ENCODE measurements at regions not wholly inside any gene's neighbourhood (a gene's known extent, or its start where the extent isn't known, plus 50 kb on each side); places are given as distances from the start of the nearest gene placed in this dataset.

- Histone ChIP-seq H3K9me3 (no peaks in the 10 kb centered on the region), H3K36me3 (no peaks in the 10 kb centered on the region), H3K27me3 (no peaks in the 10 kb centered on the region), H3K4me3 (no peak overlapping the region), H3K27ac (no peak overlapping the region), H3K4me1 (no peaks in the 10 kb centered on the region)
- TF ChIP-seq POLR2AphosphoS5 (IDR thresholded peaks at IDR 0.05) (no peak), CTCF (IDR thresholded peaks at IDR 0.05) (no peak), POLR2A (IDR thresholded peaks at IDR 0.05) (no peak), EP300 (IDR thresholded peaks at IDR 0.05; ENCODE audit: low read depth) (no peak)
- no peak for DNase-seq
- in situ Hi-C loops (cut with MboI; ENCODE audit: low pct_ligation_motif_present in 1 of 4, low pct_unique_long_range_greater_than_20kb in 1 of 4, low sequenced_read_pairs in 3 of 4), result no loop called here
- intact Hi-C loops (cut with DNase I; ENCODE audit: low total_unique reads), result no loop called here
- 74 to 85% methylated on average over 4 to 5 of the region's 5 CpGs for WGBS, 2 donors (ENCODE audit: low coverage in 1 of 2)
These were observed 229.2 kb upstream of the CHRNA7 start for GRCh38 chr15:31801152-31801551.

DNA sequence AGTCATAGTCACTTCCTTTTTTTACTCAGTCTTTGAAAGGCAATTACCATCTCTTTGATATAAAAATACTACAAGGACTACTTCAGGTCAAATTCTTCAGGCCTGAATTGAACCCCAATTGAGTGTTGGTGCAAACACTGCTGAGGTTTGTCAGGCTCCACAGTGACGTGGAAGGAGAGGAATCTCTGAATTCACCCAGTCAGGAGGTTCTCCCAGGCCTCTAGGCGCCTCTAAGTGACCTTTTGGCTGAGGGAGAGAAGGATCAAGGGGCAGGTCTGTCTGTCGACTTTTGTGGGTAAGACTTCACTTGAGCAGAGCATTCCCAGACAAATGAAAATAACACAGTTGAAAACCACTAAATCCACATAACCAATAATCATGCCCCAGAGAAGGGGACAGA, 227.6 kb upstream of the CHRNA7 start:
- H3K27me3 ChIP-seq, result no peaks in the 10 kb centered on the region
- H3K36me3 ChIP-seq, result no peaks in the 10 kb centered on the region
- no peaks in the 10 kb centered on the region for H3K9me3 ChIP-seq
- no peaks in the 10 kb centered on the region for H3K4me1 ChIP-seq
- H3K27ac ChIP-seq, result no peak overlapping the region
- H3K4me3 ChIP-seq, result no peak overlapping the region
- intact Hi-C loops (cut with DNase I; ENCODE audit: low total_unique reads) (no loop called here), in situ Hi-C loops (cut with MboI; ENCODE audit: low pct_ligation_motif_present in 1 of 4, low pct_unique_long_range_greater_than_20kb in 1 of 4, low sequenced_read_pairs in 3 of 4) (no loop called here)
- 68 to 80% methylated on average over 1 to 3 of the region's 3 CpGs for WGBS, 2 donors (ENCODE audit: low coverage in 1 of 2)
- TF ChIP-seq EP300 (IDR thresholded peaks at IDR 0.05; ENCODE audit: low read depth) (no peak), POLR2A (IDR thresholded peaks at IDR 0.05) (no peak), POLR2AphosphoS5 (IDR thresholded peaks at IDR 0.05) (no peak), CTCF (IDR thresholded peaks at IDR 0.05) (no peak)
- no peak for DNase-seq

GRCh38 chr15:31803388-31803884, 226.9 kb upstream of the CHRNA7 start:
- 67% methylated on average over 3 of the region's 3 CpGs; no CpG with 5 or more reads in 1 of the 2 donors for WGBS, 2 donors (ENCODE audit: low coverage in 1 of 2)
- Histone ChIP-seq H3K4me1 (no peaks in the 10 kb centered on the region), H3K36me3 (no peaks in the 10 kb centered on the region), H3K27ac (no peak overlapping the region), H3K9me3 (no peaks in the 10 kb centered on the region), H3K4me3 (no peak overlapping the region), H3K27me3 (no peaks in the 10 kb centered on the region)
- in situ Hi-C loops (cut with MboI; ENCODE audit: low pct_ligation_motif_present in 1 of 4, low pct_unique_long_range_greater_than_20kb in 1 of 4, low sequenced_read_pairs in 3 of 4) (no loop called here), intact Hi-C loops (cut with DNase I; ENCODE audit: low total_unique reads) (no loop called here)
- TF ChIP-seq CTCF (IDR thresholded peaks at IDR 0.05) (no peak), EP300 (IDR thresholded peaks at IDR 0.05; ENCODE audit: low read depth) (no peak), POLR2A (IDR thresholded peaks at IDR 0.05) (no peak), POLR2AphosphoS5 (IDR thresholded peaks at IDR 0.05) (no peak)
- DNase-seq, result no peak

DNA sequence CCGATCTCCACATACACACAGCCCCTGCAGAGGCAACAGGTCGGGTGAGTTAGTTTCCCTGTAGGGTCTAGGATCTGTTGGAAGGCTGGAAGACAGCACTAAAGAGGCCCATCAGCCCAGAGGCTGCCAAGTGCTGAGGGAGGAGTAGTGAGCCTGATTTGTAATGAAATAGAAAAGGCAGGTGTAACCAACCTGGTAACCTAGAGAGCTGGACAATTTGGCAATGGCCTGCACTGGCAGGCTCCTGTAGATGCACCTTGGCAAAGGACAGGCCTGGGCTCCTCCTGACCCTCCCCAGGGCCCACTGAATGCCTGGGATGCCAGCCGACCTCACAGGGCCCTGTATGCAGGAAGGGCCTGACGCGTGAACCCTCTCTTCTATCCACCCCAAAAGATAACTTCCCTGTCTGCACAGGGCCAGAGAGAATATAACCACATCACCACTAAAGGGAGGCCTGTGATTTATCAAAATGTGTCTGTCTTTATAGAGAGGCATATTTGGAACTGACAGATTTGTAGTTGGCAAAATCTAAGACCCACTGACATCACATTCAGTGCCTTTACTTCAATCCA, 225.1 kb upstream of the CHRNA7 start:
- no peak overlapping the region for H3K4me3 ChIP-seq
- no peaks in the 10 kb centered on the region for H3K4me1 ChIP-seq
- TF ChIP-seq EP300 (IDR thresholded peaks at IDR 0.05; ENCODE audit: low read depth) (no peak), POLR2A (IDR thresholded peaks at IDR 0.05) (no peak), POLR2AphosphoS5 (IDR thresholded peaks at IDR 0.05) (no peak), CTCF (IDR thresholded peaks at IDR 0.05) (no peak)
- in situ Hi-C loops (cut with MboI; ENCODE audit: low pct_ligation_motif_present in 1 of 4, low pct_unique_long_range_greater_than_20kb in 1 of 4, low sequenced_read_pairs in 3 of 4) (no loop called here), intact Hi-C loops (cut with DNase I; ENCODE audit: low total_unique reads) (no loop called here)
- H3K36me3 ChIP-seq, result no peaks in the 10 kb centered on the region
- H3K27me3 ChIP-seq, result no peaks in the 10 kb centered on the region
- no peaks in the 10 kb centered on the region for H3K9me3 ChIP-seq
- no peak overlapping the region for H3K27ac ChIP-seq
- WGBS, 2 donors (ENCODE audit: low coverage in 1 of 2), result 85% methylated on average over 5 of the region's 5 CpGs; no CpG with 5 or more reads in 1 of the 2 donors
- DNase-seq, result no peak

All from transverse colon (tissue), 4 donors.